GM12892 (cell line): ENCODE measurements at regions not wholly inside any gene's neighbourhood (a gene's known extent, or its start where the extent isn't known, plus 50 kb on each side); places are given as distances from the start of the nearest gene placed in this dataset.

ENCODE experiments used
- DNase-seq: peaks from one replicate; pipeline ENCODE4 v3.0.0; 2011; ENCODE audit not compliant: insufficient read length
- FAIRE-seq: peaks from 2 replicates; lab custom pipeline; 2011; peaks lifted over from hg19 to GRCh38; lab: Jason Lieb, UNC
- POLR2A ChIP-seq: IDR thresholded peaks from 2 replicates; pipeline ENCODE4 v1.6.1; 2011; ENCODE audit warnings: low read depth, low read length, control low read depth
- POLR2AphosphoS5 ChIP-seq: IDR thresholded peaks from 2 replicates; pipeline ENCODE4 v1.6.1; 2011; ENCODE audit warnings: low read depth, low read length, control low read depth
- TAF1 ChIP-seq: IDR thresholded peaks from 2 replicates; pipeline ENCODE4 v1.6.1; 2011; ENCODE audit warnings: low read depth, mild to moderate bottlenecking, control low read depth, low read length, borderline replicate concordance

DNA sequence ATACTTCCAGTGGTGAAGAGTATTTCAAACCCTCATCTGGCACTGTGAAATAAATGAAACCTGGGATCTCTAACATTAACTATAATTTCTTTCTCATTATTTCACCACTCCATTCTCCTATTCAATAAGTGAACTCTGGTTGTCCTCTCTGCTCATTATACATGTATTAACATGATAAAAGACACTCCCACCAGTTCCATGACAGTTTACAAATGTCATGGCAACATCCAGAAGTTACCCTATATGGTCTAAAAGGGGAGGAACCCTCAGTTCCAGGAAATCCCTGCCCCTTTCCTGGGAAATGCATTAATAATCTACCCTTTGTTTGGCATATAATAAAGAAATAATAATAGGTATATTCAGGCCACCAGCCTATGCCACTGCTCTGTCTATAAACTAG is 62.7 kb upstream of the BRINP3 start:
- FAIRE-seq (no peak), DNase-seq (no peak)

GRCh38 chr1:190551638-190552037 is 74.0 kb upstream of the BRINP3 start:
- DNase-seq (no peak), FAIRE-seq (no peak)
- TF ChIP-seq POLR2AphosphoS5 (no peak), TAF1 (no peak), POLR2A (no peak)

More for the DNA sequence above, 62.7 kb upstream of the BRINP3 start:
- TF ChIP-seq TAF1, result no peak
- no peak for TF ChIP-seq POLR2AphosphoS5
- no peak for TF ChIP-seq POLR2A

GRCh38 chr1:190560161-190560681 is 82.6 kb upstream of the BRINP3 start:
- FAIRE-seq, result no peak
- no peak for TF ChIP-seq POLR2A
- no peak for TF ChIP-seq TAF1
- TF ChIP-seq POLR2AphosphoS5, result no peak

GRCh38 chr1:190563230-190563629 is 85.6 kb upstream of the BRINP3 start:
- no peak for FAIRE-seq
- TF ChIP-seq TAF1, result no peak
- no peak for TF ChIP-seq POLR2AphosphoS5
- TF ChIP-seq POLR2A, result no peak
- DNase-seq, result no peak

More at GRCh38 chr1:190560161-190560681, 82.6 kb upstream of the BRINP3 start:
- DNase-seq, result no peak

GRCh38 chr1:190564117-190564516 is 86.5 kb upstream of the BRINP3 start:
- no peak for DNase-seq
- FAIRE-seq, result no peak
- TF ChIP-seq POLR2A (no peak), TAF1 (no peak), POLR2AphosphoS5 (no peak)

GRCh38 chr1:190578017-190578416 is 100.4 kb upstream of the BRINP3 start:
- FAIRE-seq (no peak), DNase-seq (no peak)
- TF ChIP-seq TAF1 (no peak), POLR2AphosphoS5 (no peak), POLR2A (no peak)

DNA sequence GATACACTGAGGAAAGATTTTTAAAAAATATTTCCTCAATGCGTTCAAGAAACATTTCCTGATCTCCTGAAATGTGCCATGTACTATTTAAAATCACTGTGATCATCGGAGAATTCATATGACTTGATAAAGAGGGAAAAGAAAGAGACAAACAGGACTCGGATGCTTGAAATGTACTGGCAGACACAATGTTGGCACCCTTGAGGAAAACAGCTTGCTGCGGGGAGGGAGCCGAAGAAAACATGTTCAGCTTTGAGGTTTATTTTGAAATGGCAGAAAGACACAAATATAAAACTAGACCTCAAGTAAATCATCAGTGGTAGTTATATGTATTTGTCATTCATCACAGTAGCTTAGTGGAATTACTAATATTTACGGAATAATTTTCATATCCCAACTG is 100.9 kb upstream of the BRINP3 start:
- no peak for DNase-seq
- FAIRE-seq, result no peak
- TF ChIP-seq POLR2A, result no peak
- TF ChIP-seq TAF1, result no peak
- TF ChIP-seq POLR2AphosphoS5, result no peak

GRCh38 chr1:190579552-190580193 is 102.0 kb upstream of the BRINP3 start:
- no peak for DNase-seq
- no peak for TF ChIP-seq POLR2A
- no peak for TF ChIP-seq POLR2AphosphoS5
- TF ChIP-seq TAF1, result no peak
- FAIRE-seq, result no peak

DNA sequence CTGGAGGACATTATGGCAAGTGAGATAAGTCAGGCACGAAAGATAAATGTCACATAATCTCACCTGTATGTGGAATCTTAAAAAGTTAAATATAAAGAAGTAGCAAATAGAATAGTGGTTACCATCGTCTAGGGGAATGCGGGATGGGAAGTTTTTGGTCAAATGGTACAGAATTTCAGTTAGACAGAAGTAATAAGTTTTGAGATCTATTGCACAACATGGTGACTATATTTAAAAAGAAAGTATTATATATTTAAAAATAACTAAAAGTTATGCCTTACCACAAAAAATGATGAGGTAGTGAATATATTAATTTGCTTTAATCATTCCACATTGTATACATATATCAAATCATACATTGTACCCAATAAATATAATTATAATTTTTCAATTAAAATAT is 106.2 kb upstream of the BRINP3 start:
- DNase-seq, result no peak
- FAIRE-seq, result no peak
- TF ChIP-seq TAF1, result no peak
- no peak for TF ChIP-seq POLR2AphosphoS5
- TF ChIP-seq POLR2A, result no peak

- no peak for FAIRE-seq
- TF ChIP-seq TAF1 (no peak), POLR2AphosphoS5 (no peak), POLR2A (no peak)
- DNase-seq, result no peak
These were observed 110.8 kb upstream of the BRINP3 start for GRCh38 chr1:190588424-190588823.

DNA sequence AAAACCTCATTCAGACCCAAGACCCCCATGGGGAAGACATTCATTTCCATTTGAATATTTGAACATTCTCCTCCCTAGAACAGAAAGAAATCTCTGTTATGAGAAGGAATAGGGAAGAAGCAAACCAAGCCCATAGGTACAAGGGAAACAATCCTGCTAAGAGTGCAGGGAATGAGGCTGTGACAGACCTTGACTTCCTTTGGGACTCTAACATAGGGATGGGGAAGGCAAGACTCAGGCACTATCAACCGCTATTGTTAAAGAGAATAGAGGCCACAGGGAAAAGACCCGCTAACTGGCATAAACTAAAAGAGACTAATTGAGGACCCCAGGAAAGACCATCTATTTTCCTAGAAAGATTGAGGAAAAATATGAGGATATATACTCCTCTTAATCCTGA is 117.8 kb upstream of the BRINP3 start:
- DNase-seq, result no peak
- no peak for FAIRE-seq
- TF ChIP-seq POLR2AphosphoS5 (no peak), POLR2A (no peak), TAF1 (no peak)

- DNase-seq (no peak), FAIRE-seq (no peak)
- TF ChIP-seq TAF1, result no peak
- no peak for TF ChIP-seq POLR2A
- no peak for TF ChIP-seq POLR2AphosphoS5
These were observed 119.6 kb upstream of the BRINP3 start for GRCh38 chr1:190597294-190597693.

DNA sequence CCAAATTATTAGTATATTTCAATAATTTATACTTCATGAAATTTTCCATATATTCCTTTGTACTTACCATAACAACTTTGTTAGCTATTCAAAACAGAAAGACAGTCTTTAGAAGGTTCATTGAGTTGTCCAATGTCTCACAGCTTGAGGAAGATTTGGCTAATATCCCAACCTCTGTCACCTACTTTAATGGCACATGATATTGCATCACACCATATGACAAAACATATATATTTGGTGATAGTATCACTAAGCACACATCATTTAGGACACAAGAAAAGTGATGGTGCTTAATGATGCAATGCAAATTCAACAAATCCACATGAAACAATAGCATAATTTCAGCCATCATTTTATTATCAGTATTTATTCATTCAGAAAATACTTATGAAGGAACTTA is 122.0 kb upstream of the BRINP3 start:
- DNase-seq, result no peak
- no peak for FAIRE-seq
- TF ChIP-seq POLR2A, result no peak
- no peak for TF ChIP-seq POLR2AphosphoS5
- TF ChIP-seq TAF1, result no peak
